Adrenal gland (tissue), 5 donors: ENCODE measurements at regions not wholly inside any gene's neighbourhood (a gene's known extent, or its start where the extent isn't known, plus 50 kb on each side); places are given as distances from the start of the nearest gene placed in this dataset.

Experiments
- CTCF ChIP-seq, 6 experiments: fragments of 450-650 bp in 4 of 6; fragments of 200-600 bp in 2 of 6; sonication (generic) in 1 of 6; IDR thresholded peaks; 1 replicate in 5 of 6; 2 replicates in 1 of 6; pipeline versions ENCODE4 v1.5.1 to v1.8.0; 2016 to 2021; ENCODE audit warnings: antibody characterized with exemption in 6 of 6, mild to moderate bottlenecking in 2 of 6, moderate library complexity in 1 of 6
- POLR2A ChIP-seq, 2 donors: fragments of 450-650 bp; IDR thresholded peaks; one replicate each; pipeline ENCODE4 v1.6.1; 2017; ENCODE audit warnings: antibody characterized with exemption in 2 of 2, mild to moderate bottlenecking in 2 of 2, moderate library complexity in 1 of 2
- donor health status: DM: no; HTN: no; CAD: no.

DNA sequence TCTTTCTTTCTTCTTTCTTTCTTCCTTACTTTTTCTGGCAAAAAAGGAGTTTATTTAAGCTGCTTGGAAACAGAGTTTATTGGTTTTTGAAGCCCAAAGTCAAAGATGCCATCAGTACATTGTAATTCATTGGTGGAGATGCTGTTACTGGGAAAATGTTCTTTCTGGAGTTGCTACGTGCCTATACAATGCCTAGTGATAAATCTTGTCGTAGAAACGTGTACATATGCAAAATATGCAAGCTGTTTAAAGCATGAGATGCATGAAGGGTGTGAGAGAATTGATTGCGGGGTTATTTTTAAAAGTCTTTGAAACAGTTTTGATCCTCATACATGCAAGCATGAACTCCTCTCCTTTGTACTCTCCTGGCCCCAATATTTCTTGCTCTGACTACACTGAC lies 1060.6 kb upstream of the NCAM2 start:
- TF ChIP-seq CTCF (IDR thresholded peaks at IDR 0.05), result no peak
- TF ChIP-seq POLR2A (IDR thresholded peaks at IDR 0.05), result no peak
